Esophagus mucosa (tissue), 1 donor: ENCODE measurements at regions not wholly inside any gene's neighbourhood (a gene's known extent, or its start where the extent isn't known, plus 50 kb on each side); places are given as distances from the start of the nearest gene placed in this dataset.
"Not testable (repeated sequence)": the region's sequence is repeated elsewhere in the genome, so short reads cannot be mapped to it uniquely, and the experiment has no call there.

Experiments used
- ATAC-seq: fragments of 200-7000 bp; cut with Tn5 transposase; one replicate; pipeline ENCODE4 v1.9.1; 2020
- donor health status: DM: yes; HTN: yes; CAD: no.

- ATAC-seq = peak; percentile 79
Measured at GRCh38 chr17:20916383-20916782, 126.4 kb downstream of the USP22 start.

DNA sequence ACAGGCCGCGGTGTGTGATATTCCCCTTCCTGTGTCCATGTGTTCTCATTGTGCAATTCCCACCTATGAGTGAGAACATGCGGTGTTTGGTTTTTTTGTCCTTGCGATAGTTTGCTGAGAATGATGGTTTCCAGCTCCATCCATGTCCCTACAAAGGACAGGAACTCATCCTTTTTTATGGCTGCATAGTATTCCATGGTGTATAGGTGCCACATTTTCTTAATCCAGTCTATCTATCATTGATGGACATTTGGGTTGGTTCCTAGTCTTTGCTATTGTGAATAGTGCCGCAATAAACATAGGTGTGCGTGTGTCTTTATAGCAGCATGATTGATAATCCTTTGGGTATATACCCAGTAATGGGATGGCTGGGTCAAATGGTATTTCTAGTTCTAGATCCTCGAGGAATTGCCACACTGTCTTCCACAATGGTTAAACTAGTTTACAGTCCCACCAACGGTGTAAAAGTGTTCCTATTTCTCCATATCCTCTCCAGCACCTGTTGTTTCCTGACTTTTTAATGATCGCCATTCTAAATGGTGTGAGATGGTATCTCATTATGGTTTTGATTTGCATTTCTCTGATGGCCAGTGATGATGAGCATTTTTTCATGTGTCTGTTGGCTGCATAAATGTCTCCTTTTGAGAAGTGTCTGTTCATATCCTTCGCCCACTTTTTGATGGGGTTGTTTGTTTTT, 125.1 kb downstream of the USP22 start:
- ATAC-seq = not testable (repeated sequence)

GRCh38 chr17:20920095-20920814, 122.6 kb downstream of the USP22 start:
- ATAC-seq = no peak

- no peak for ATAC-seq
Measured at GRCh38 chr17:20920815-20921199, 122.0 kb downstream of the USP22 start.

DNA sequence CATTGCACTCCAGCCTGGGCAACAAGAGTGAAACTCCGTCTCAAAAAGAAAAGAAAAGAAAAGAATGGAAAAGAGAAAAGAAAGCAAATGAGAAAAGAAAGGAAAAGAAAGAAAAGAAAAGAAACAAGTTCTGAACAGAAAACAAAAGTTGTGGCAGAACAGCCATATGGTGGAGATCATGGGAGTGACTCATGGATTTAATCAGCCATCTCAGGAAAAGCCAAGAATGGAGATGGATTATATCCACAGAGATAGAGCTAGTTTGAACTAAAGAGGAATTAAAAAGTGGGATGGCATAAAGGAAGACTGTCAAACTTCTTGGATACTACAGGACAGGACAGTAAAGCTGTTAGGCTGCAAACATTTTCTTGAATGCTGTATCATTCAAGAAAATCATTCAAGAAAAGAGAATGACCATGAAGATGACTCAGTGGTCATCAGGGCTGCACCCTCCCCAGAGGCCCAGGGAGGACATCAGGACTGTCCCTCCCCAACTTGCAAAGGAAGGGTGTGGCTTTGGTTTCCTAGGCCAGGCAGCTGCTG, 120.6 kb downstream of the USP22 start:
- ATAC-seq = no peak

DNA sequence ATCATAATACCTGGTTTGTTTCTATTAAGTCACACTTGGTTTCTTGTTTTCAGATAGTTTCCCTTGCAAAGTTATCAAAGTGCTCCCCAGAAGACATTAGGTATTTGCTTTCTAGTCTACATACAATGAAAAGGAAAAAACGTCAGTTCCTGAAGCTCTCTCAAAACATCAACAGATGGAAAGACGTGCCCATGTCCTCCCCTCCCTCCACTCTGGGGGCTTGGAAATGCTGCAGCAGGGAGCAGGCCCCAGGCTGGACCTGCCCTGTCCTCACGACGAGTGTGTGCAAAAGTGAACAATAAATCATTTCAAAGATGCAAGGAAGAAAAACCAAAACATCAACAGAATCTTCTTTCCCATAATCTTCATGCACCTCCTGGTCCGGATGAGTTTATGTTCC, 118.5 kb downstream of the USP22 start:
- no peak for ATAC-seq

DNA sequence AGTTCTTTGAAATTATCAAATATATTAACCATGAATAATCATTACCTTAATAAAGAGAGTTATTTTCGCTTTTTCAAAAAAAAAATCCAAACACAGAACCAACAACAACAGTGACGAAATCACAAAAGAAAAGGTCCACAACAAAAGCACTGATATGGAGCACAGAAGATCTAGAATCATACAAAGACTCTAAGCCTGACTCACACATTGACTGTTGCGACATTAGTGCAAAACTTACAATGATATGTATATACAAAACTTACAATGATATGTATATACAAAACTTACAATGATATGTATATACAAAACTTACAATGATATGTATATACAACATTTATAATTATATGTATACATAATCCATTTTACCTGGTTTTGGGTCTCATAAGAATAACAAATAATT, 117.7 kb downstream of the USP22 start:
- no peak for ATAC-seq

GRCh38 chr17:20925954-20926353, 116.9 kb downstream of the USP22 start:
- ATAC-seq = no peak

DNA sequence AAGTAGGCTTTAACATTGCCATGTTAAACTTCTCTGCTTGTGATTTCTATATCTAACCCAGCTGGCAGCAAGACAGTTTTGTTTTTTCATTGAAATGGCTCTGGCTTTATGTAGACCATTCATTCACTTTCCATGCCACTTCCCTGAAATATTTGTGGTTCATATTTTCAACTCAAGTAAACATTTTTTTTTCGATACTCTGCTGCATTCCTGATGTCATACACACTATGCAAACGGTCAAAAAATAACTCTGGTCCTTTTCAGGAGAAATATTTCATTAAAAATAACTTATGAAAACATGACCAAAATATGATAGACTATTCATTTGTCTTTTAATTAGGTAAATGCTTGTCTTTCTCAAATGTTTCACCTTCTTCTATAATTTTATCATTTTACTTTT, 116.3 kb downstream of the USP22 start:
- no peak for ATAC-seq

DNA sequence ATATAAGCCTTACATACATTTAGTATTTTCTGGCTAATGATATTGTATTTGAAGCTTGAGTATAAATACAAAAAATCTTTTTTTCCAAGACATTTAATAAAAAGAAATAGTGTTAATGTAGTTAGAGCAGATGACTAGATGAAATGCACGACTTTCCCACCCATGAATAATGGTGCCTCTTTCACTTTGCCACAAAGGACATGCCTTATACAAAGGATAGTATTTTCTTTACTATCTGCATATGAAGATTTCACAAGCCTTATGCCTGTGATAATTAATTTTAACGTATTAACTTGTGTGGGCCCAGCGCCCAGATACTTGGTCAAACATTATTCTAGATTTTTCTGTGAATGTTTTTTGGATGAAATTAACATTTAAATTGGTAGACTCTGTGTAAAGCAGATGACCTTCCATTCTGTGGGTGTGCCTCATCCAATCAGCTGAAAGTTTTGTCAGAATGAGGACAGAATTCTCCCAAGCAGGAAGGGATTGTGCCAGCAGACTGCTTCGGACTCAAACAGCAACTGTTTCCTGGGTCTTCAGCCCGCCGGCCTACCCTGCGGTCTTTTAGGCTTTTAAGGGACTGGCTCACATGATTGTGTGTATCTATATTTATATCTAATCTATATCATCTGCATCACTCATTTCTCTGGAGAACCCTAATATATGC, 115.4 kb downstream of the USP22 start:
- ATAC-seq = no peak

- no peak for ATAC-seq
Measured at GRCh38 chr17:20929334-20929733, 113.5 kb downstream of the USP22 start.

GRCh38 chr17:20930081-20930760, 112.6 kb downstream of the USP22 start:
- ATAC-seq = no peak

DNA sequence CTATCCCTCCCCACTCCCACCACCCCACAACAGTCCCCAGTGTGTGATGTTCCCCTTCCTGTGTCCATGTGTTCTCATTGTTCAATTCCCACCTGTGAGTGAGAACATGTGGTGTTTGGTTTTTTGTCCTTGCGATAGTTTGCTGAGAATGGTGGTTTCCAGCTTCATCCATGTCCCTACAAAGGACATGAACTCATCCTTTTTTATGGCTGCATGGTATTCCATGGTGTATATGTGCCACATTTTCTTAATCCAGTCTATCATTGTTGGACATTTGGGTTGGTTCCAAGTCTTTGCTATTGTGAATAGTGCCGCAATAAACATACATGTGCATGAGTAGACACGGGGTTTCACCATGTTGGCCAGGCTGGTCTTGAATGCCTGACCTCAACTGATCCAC, 109.8 kb downstream of the USP22 start:
- ATAC-seq = not testable (repeated sequence)

DNA sequence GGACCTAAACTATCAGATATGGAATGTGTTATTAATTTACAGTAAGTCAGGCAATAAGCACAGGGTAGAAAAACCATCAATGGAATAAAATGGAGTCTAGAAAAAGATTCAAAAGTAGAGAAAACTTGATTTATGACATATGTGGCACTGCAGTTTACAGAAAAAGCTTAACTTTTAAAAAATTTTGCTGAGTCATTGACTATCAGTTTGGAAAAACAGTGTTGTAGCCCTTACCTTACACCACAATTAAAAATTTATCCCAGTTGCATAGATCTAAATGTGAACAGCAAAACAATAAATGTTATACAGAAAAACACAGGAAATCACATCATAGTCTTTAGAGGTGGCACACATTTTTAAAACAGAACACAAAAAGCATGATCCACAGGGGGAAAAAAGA, 108.5 kb downstream of the USP22 start:
- no peak for ATAC-seq

- peak; percentile 41 for ATAC-seq
Measured at GRCh38 chr17:20935740-20936139, 107.1 kb downstream of the USP22 start.

DNA sequence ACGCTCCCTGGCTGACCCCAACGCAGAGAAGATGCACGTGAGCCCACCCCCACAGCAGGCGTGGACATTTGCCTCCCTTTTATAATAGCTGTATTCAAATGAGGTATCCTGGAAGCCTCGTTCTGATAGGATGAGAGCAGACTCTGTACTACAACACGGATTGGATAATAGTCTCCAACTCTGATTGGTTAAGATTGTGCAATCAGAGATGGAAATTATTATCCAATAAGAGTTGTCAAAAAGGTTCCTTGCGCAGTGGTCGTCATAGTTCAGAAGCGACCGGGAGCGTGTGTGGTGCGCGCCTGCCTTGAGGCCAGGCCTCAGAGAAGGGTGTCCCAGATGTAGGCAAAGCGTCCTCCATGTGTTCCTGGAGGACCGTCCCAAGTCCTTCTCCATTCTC, 104.6 kb downstream of the USP22 start:
- no peak for ATAC-seq

GRCh38 chr17:20938988-20939615, 103.7 kb downstream of the USP22 start:
- no peak for ATAC-seq

- ATAC-seq = no peak
Measured at GRCh38 chr17:20941872-20942271, 100.9 kb downstream of the USP22 start.

GRCh38 chr17:20944014-20944865, 98.6 kb downstream of the USP22 start:
- ATAC-seq = peak; percentile 88

GRCh38 chr17:20947708-20948107, 95.1 kb downstream of the USP22 start:
- ATAC-seq = not testable (repeated sequence)

GRCh38 chr17:20948984-20949777, 93.6 kb downstream of the USP22 start:
- ATAC-seq = no peak
